HG03175 (cell line): ENCODE measurements at regions not wholly inside any gene's neighbourhood (a gene's known extent, or its start where the extent isn't known, plus 50 kb on each side); places are given as distances from the start of the nearest gene placed in this dataset.
"Not testable (repeated sequence)": the region's sequence is repeated elsewhere in the genome, so short reads cannot be mapped to it uniquely, and the experiment has no call there.

Source experiments
- ATAC-seq: cut with Tn5 transposase; IDR thresholded peaks from one replicate; pipeline ENCODE4 v1.9.1; 2021; ENCODE audit warnings: mild to moderate bottlenecking, moderate library complexity; ENCODE audit not compliant: unreplicated experiment

GRCh38 chr7:94100723-94101345, 96.7 kb upstream of the BET1 start:
- no peak for ATAC-seq

DNA sequence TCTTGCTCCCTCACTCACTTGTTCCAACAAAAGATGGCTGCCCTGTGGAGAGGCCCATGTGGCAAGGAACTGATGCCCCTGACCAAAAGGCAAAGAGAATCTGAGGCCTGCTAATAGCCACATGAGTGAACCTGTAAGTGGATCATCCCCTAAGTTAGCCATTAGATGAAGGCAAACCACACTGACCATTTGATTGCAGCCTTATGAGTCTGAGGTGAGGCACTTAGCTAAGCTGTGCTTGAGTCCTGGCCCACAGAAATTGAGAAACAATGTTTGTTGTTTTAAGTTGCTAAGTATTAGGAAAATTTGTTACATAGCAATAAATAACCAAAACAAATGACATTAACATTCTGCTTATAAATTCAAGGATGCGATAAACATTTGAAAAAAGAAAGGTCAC, 100.1 kb upstream of the BET1 start:
- ATAC-seq = no peak

GRCh38 chr7:94109556-94109955, 105.4 kb upstream of the BET1 start:
- no peak for ATAC-seq

GRCh38 chr7:94111009-94111408, 106.9 kb upstream of the BET1 start:
- no peak for ATAC-seq

- ATAC-seq = no peak
These were observed 111.2 kb upstream of the BET1 start for GRCh38 chr7:94115316-94115715.

DNA sequence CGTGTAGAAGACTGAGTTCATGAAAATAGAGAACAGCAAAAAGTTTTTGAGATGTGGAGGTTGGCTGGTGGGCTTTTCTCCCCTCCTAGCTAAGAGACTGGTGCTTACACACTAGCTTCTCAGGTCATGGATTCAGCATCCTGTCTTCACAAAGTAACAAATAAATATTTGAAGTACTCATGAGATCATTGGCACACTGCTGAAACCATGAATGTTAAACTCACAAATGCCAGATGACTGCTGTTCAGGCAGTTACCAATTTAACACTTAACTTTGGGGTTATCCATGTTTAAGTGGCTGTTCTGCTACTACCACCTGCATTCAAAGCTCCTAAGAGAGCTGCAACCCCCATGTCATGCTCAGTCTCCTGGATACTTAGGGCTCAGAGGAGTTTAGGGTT, 119.0 kb upstream of the BET1 start:
- no peak for ATAC-seq

DNA sequence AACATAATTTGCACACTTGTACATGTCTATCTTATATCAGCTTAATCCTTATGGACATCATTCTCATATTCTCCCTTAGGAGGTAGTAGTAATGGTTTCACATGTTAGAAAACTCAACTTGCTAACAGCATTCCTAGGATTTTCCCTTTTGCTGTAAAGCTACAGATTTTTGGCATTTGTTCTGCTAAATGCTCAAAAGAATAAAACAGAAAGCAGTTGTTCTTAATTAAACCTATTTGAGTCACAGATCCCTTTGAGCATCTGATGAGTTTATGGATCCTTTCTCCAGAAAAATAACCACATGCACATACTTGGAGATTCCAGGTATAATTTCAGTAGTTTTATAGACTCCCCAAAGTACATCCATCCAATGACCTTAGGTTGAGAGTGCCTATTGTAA, 122.9 kb upstream of the BET1 start:
- ATAC-seq = no peak

DNA sequence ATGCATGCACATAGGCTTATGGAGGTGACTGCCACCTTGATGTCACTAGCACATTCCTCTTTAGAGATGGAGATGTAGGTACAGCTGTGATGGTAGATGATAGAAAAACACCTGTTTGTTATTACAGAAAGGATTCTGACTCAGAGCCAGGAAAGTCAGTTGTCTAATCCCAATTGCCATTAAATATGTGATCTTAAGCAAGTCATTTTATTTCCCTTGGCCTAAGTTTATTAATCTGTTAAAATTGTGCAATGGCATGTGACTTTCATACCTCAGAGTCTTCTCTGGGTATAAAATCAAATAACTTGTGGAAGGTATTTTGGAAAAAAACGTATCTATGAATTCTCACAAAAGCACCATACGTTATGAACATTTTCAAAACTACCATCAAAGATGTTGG, 123.9 kb upstream of the BET1 start:
- no peak for ATAC-seq

GRCh38 chr7:94129443-94130140, 125.4 kb upstream of the BET1 start:
- no peak for ATAC-seq

DNA sequence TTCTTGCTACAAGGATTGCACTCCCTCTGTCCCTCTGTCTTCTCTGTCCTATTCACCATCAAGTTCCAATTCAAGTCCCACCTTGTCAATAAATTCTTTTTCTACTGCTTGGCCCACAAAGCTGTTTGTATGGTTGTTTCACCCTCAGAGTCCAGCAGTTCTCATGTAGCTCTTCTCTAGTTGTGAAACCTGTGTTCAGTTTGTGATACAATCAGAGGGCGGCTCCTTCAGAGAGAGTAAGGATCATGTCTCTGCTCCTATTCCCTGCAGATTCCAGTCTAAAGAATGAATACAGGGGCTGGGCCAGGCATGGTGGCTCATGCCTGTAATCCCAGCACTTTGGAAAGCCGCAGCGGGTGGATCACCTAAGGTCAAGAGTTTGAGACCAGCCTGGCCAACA, 126.6 kb upstream of the BET1 start:
- no peak for ATAC-seq

DNA sequence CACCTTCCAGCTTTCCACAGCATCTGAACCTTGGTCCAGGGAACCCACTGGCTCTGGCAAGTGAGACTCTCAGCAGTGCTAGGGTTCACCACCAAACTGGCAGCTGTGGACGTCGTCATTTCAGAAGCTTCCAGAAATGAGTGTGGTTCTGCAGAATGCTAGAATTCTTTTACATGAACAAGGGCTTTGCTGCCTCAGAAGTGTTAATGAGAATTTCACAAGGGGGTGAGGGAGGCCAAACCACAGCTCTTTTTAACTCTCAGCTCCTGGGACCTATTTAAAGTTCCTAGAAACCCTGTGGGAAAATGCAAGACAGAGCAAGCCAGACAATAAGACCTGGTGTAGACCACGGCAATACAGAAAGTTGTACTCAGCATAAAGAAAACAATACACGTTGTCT, 129.3 kb upstream of the BET1 start:
- ATAC-seq = no peak

DNA sequence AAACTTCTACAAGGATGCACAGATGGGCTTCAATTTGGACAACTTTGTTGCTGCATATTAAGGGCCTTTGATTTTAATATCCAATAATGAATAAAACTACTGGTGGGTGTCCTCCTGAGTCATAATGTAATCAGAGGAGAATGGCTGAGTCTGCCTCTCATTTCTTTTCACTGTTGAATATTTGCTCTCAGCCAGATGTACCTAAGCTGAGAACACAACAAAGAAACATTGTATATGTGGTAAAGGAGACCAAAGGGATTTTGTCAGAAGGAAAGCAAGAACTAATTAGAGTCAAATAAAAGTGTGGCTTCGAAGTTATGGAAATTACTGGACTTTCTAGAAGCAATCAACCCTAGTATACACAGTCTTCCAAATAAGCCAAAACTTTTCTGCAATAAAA, 131.0 kb upstream of the BET1 start:
- no peak for ATAC-seq

DNA sequence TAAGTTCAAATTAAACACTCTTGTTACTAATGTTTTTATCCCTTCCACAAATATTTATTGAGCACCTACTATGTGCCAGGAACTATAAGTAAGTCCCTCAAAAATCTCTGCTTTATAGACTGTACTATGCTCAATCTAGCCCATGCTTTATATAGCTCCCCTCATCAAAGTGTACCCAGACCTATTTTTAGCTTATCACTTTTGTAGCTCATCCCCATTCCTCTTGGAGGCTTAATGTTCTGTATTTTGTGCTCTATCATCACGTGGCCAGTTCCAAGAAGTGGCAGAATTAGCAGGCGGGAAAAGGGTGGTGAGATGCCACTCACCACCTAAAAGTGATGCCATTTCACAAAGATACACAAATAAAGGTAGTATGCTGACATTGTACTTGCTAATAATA, 138.1 kb upstream of the BET1 start:
- ATAC-seq = no peak

GRCh38 chr7:94145602-94146001, 141.4 kb upstream of the BET1 start:
- no peak for ATAC-seq

DNA sequence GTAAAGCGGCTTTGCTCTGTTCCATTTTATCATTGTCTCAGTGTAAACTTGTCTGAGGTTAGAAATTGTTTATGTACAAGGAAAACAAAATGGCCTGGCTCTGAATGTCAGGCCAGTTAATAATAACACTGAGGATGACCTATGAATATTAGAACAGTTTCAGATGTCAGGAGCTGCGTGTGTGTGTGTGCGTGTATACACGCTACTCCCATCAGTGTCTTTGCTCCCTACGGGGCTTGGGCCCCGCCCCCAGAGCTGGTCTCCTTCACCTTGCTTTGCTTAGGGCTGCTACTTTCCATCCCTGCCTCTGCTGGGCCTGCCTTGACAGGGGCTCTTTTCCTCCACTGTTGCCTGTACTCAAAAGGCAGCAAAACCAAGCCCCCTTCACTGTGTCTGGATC, 142.3 kb upstream of the BET1 start:
- ATAC-seq = no peak

- ATAC-seq = no peak
These were observed 145.8 kb upstream of the BET1 start for GRCh38 chr7:94149789-94150545.

DNA sequence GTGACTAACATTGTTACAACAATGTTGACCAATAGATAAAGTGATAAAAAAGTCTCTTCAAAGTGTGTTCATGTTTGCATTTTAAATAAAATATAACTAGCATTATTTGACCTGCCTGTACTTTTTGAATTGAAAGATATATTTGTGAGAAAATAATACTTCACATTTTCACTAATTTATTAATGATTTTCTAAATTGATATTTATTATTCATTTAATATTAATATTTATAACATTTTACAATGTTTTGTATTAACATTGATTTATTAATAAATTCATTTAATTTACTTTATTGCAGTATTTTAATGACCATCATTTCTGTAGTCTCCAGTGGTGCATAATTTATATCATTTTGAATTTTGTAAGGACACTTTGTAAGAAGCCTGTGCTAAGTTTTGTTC, 150.0 kb upstream of the BET1 start:
- ATAC-seq = no peak

- no peak for ATAC-seq
These were observed 150.7 kb upstream of the BET1 start for GRCh38 chr7:94154858-94155257.

DNA sequence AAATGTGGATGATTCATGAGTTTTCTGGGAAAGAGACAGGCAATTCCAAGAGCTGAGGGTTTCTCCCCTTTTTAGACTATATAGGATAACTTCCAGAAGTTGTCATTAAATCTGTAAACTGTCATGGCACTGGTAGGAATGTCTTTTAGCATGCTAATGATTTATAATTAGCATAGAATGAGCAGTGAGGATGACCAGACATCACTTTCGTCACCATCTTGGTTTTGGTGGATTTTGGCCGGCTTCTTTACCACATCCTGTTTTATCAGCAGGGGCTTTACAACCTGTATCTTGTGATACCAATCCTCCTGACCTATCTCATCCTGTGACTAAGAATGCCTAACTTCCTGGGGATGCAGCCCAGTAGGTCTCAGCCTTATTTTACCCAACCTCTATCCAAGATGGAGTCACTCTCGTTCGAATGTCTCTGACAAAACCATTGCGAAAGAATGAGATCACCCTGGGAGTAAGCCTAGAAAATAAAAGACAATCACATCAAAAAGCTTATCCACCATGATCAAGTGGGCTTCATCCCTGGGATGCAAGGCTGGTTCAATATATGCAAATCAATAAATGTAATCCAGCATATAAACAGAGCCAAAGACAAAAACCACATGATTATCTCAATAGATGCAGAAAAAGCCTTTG, 153.6 kb upstream of the BET1 start:
- ATAC-seq = not testable (repeated sequence)

DNA sequence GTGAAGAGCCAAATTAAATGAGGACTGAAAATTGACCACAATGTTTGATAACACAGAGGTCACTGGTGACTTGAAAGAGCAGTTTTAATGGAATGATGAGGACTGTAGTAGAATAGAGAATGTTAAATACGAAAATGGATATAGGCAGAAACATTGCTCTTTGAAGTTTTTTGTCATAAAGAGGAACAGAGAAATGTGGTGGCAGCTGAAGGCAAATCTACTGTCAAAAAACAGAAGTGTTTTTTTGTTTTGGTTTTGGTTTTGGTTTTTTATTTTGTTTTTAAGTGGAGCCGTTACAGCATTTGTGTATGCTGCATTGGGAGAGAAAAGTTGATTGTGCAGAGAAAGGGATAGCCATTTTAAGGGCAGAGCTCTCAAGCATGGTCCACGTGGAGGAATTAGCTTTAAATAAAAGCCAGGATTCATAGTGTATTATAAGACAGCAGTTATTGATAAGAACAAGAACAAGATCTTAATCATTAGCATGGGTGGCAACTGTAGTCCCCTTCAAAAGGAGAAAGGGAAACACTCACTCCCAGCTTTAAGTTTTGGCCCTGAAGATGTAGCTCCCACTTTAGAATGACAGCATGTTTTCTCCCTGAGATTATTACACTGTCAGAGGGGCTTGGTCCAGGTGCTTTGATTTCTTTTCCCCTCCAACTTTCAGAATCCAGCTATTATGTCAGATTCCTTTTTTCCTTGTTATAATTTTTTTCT, 156.7 kb upstream of the BET1 start:
- peak; percentile 95 for ATAC-seq

GRCh38 chr7:94161476-94161875, 157.3 kb upstream of the BET1 start:
- no peak for ATAC-seq
